Astrocyte of the spinal cord (primary cell): ENCODE measurements at regions not wholly inside any gene's neighbourhood (a gene's known extent, or its start where the extent isn't known, plus 50 kb on each side); places are given as distances from the start of the nearest gene placed in this dataset.
"Not testable (repeated sequence)": the region's sequence is repeated elsewhere in the genome, so short reads cannot be mapped to it uniquely, and the experiment has no call there.

Experiments used
- DNase-seq: peaks from one replicate; pipeline ENCODE4 v3.0.0; 2011; ENCODE audit warnings: low read depth, low spot score
- H3K4me3 ChIP-seq: 2 replicates; pipeline ENCODE4 v1.5.1; 2011; ENCODE audit warnings: low read depth, mild to moderate bottlenecking, low read length, moderate library complexity
- in situ Hi-C: cut with HindIII; loops from 2 replicates; pipeline ENCODE4 v1.10.0; 2017; ENCODE audit warnings: low sequenced_read_pairs
- TF ChIP-seq, protein P1 (sequence below): IDR thresholded peaks from 2 replicates; pipeline ENCODE4 v1.5.1; 2012; ENCODE audit warnings: low read depth, mild to moderate bottlenecking, low read length, inconsistent platforms

DNA sequence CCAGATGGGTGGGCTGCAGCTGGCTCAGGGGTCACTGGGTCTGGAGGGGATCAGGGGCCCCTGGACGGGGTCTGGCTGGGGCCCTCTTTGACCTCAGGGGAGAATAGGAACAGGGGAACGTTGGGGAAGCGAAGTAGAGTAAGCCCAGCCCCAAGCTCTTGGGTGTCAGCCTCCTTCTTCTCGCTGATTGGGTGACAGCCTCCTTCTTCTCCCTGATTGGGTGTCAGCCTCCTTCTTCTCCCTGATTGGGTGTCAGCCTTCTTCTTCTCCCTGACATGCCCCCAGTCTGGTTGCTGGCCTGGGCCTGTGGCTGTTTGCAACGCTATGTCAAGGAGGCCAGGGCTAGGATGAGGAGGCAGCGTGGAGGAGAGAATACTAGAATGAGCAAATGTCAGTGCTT is 76.7 kb upstream of the CASZ1 start:
- in situ Hi-C loops: no loop called here
- DNase-seq: no peak
- H3K4me3 ChIP-seq: no peak overlapping the region
- TF ChIP-seq, protein P1, sequence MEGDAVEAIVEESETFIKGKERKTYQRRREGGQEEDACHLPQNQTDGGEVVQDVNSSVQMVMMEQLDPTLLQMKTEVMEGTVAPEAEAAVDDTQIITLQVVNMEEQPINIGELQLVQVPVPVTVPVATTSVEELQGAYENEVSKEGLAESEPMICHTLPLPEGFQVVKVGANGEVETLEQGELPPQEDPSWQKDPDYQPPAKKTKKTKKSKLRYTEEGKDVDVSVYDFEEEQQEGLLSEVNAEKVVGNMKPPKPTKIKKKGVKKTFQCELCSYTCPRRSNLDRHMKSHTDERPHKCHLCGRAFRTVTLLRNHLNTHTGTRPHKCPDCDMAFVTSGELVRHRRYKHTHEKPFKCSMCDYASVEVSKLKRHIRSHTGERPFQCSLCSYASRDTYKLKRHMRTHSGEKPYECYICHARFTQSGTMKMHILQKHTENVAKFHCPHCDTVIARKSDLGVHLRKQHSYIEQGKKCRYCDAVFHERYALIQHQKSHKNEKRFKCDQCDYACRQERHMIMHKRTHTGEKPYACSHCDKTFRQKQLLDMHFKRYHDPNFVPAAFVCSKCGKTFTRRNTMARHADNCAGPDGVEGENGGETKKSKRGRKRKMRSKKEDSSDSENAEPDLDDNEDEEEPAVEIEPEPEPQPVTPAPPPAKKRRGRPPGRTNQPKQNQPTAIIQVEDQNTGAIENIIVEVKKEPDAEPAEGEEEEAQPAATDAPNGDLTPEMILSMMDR: no peak

DNA sequence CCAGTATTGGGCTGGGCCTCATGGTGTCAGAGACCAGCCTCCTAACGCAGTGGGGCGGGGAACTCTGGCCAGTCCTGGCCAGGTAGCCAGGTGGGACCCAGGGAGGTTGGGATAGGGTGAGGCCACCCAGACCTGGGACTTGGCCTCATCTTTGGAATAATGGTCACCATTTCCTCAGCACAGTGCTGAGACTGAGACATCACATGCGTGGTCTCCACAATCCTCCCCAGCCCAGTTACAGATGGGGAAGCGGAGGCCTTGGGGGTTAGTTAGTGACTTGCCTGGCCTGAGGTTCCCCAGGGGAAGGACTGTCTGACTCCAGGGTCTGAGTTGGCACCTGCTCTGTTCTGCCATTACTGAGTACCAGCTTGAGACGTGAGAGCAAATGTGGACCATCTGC is 77.9 kb upstream of the CASZ1 start:
- no peak for DNase-seq
- TF ChIP-seq, protein P1: no peak
- H3K4me3 ChIP-seq: no peak overlapping the region
- in situ Hi-C loops: no loop called here

- in situ Hi-C loops: no loop called here
- DNase-seq: no peak
- TF ChIP-seq, protein P1: no peak
- H3K4me3 ChIP-seq: no peak overlapping the region
These were observed 81.4 kb upstream of the CASZ1 start for GRCh38 chr1:10877894-10878293.

DNA sequence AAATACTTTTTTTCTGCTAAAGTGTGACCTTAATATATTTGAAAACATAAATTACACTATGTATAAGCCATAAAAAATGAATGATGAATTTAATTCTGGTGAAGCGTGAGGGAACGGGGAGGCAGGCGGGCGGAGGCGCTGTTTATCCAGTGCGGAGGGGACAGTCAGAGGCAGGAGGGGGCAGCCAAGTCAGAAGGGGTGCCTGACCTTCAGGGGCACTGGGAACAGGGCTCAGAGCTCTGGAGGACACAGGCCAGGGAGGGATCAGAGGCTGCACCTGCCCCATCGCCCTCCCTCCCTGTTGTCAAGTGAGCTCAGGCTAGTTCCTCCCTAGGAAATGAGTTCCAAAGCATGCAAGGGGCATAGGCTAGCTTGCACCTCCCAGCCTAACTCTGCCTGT is 82.0 kb upstream of the CASZ1 start:
- in situ Hi-C loops: no loop called here
- no peak for DNase-seq
- H3K4me3 ChIP-seq: no peak overlapping the region
- TF ChIP-seq, protein P1: no peak

DNA sequence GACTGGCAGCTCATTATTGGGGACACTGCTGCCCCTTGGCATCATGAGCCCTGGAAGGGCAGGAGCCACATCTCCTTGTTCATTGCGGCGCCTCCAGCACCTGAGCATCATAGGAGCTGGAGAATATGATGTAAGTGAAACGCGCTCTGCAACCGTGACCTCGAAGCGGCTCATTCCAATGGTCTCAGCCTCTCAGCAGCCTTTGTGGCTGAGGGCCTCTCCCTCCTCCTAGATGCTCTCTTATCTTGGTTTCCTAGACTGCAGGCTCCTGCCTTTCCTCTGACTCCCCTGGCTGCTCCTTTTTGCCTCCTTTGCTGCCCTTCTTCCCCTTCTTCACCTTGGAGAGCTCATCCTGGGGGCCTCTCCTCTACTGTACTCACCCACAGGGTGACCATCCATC is 83.6 kb upstream of the CASZ1 start:
- TF ChIP-seq, protein P1: no peak
- in situ Hi-C loops: no loop called here
- H3K4me3 ChIP-seq: no peak overlapping the region
- no peak for DNase-seq

DNA sequence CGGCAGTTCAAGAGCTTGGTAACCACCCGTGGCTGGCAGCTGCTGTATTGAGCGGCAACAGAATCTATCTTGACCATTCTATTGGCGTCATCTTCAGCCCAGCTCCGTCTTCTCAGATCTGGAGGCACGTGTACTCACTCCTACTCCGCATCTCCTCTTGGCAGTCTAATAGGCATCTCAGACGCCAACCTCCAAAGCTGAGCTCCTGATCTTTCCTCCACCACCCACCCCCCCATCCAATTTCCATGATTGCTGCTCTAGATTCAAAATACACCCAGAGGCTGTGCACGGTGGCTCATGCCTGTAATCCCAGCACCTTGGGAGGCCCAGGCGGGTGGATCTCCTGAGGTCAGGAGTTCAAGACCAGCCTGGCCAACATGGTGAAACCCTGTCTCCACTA is 84.6 kb upstream of the CASZ1 start:
- no peak for DNase-seq
- in situ Hi-C loops: no loop called here
- no peak overlapping the region for H3K4me3 ChIP-seq
- TF ChIP-seq, protein P1: no peak

DNA sequence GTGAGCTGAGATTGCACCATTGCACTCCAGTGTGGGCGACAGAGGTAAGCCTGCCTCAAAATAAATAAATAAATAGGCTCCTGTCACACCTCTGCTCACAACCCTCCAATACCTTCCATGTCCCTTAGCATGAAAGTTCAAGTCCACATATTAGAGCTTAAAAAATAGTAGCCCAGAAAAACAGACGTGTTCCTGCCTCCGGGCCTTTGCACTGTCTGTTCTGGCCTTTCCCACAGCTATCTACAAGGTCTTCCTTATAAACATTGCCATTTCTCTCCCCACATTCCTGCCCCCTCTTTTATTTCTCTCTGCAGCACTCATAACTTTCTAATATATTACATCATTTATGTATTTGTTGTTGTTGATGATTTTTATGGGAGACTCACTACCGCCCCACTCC is 85.6 kb upstream of the CASZ1 start:
- in situ Hi-C loops: no loop called here
- TF ChIP-seq, protein P1: no peak
- DNase-seq: no peak
- H3K4me3 ChIP-seq: no peak overlapping the region

DNA sequence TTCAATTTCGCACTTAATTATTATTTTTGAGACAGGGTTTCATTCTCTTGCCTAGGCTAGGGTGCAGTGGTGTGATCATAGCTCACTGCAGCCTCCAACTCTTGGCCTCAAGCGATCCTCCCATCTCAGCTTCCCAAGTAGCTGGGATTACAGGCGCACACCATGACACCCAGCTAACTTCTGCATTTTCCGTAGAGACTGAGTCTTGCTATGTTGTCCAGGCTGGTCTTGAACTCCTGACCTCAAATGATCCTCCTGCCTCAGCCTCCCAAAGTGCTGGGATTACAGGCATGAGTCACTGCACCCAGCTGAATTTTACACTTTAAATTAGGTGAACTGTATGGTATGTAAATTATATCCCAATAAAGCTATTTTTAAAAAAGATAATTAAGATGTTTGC is 90.6 kb upstream of the CASZ1 start:
- DNase-seq, in situ Hi-C loops, H3K4me3 ChIP-seq: not testable (repeated sequence)
